ENCODE measurements at regions not wholly inside any gene's neighbourhood (a gene's known extent, or its start where the extent isn't known, plus 50 kb on each side); places are given as distances from the start of the nearest gene placed in this dataset.

DNA sequence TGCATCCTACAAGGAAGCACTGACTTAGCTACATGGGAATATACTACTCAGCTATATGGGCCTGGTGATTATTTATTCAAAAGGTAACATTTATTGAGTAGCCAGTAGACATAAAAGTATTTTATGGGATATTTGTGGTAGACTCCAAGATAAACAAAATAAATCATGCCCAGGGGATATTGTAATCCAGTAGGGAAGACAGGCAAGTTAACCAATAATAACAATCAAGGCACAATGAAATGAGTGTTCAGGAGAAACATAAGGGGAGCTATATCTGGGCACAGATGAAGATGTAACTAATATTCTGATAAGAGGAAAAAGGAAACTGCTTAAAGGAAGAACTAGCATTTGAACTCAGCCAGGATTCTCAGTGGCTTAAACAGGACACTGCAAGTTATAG lies 161.4 kb upstream of the MTNR1B start:
- no peak for DNase-seq

DNA sequence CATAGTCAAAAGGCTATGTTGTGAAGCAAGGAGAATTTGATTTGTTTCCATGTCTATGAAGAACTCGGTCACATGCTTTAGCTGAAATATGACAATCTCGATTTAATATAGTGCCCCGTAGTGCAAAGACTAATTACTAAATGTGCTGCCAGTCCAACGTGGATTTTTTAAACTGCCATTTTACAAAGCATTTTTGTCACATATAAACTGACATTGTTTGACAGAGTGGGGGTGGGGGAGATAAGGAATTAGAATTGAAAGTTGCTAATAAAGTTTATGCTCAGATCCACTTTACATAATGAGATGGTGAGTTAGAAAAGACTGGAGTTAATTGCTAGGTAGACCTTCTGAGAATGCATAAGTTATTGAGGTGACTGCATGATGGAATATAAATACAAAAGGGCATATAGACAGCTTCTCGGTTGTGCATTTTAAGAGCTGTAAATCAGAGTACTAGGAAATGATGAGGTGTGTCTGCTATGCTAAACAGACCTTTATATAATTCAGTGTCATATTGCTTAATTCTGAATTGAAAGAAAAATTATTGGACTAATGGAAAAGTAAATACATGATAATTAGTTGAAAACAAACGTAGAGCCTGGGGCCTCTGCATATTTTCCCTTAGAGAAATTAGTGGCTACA lies 158.9 kb upstream of the MTNR1B start:
- no peak for DNase-seq

DNA sequence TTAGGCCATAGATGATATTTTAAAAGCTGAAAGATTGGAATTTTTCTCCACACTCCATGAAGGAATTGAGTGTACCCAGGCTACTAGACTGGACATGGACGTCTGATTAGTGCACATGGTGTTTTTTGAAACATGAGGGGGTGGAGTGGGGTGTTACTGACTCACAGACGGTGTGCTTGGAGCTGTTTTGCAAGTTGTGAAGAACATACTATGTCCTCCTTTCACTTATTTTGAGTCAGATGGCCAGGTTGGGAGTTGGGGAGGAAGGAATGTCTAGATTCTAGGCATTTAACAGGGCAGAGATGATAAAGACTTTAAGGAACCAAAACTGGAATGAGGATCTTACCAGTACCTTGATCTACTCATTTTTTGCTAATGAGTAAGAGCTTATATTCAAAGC lies 158.1 kb upstream of the MTNR1B start:
- peak; percentile 54 to 86 for DNase-seq

GRCh38 chr11:92812841-92813240 lies 156.6 kb upstream of the MTNR1B start:
- peak in 1 of 2 donors; percentile 1 for DNase-seq

DNA sequence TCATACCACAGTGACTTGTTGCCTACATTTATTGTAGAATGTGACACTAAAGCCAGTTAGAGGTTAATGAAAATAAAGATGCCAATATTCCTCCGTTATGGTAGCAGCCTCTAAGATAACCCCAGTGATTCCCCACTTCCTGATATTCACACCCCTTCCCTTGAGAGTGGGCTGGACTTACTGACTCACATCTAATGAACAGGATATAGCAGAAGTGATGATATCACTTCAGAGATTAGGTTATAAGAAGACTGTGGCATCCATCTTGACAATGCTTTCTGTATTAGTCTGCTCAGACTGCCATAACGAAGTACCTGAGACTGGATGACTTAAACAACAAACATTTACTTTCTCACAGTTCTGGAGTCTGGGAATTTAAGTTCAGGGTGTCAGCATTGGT lies 149.6 kb upstream of the MTNR1B start:
- DNase-seq: peak in 1 of 2 donors; percentile 3

DNA sequence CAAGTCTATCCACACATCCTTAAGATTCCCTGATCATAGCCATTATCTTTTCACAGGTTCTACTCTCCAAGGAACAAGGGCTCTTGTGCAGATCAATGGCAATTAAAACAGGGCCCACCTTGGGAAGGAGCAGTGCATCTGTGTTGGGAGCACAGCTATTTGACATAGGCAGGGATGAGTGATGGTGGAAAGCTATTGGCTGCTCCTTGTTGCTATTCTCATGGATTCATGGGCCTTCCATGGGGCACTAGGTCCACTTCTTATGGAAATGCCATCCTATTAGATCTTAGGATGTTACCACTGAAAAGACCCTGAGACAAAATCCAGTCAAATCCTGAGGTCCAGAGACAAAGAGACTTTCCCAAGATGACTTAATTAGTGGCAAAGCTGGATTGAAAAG lies 148.6 kb upstream of the MTNR1B start:
- DNase-seq: no peak

- DNase-seq: no peak
These were observed 147.0 kb upstream of the MTNR1B start for GRCh38 chr11:92822410-92822809.

GRCh38 chr11:92826136-92826535 lies 143.3 kb upstream of the MTNR1B start:
- DNase-seq: no peak

GRCh38 chr11:92826603-92827002 lies 142.8 kb upstream of the MTNR1B start:
- DNase-seq: no peak

GRCh38 chr11:92827132-92827531 lies 142.3 kb upstream of the MTNR1B start:
- no peak for DNase-seq

DNA sequence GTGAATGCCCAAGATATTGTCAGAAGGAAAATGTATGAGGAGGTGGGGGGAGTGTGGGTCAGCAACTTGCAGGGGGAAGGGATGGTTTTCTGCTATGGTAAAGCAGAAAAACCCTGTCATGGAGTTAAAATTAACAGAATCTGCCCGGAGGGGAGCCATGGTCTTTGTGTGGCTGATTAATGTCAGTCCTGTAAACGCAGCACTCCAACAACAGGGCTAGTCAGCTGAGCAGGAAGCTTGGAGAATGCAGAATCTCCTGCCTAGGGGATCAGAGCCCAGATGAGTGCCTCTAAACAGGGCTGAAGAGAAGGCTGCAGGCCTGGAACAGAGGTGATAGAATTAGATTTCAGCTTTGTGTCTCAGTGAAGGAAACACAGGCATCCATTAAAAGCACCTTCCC lies 140.9 kb upstream of the MTNR1B start:
- no peak for DNase-seq

DNA sequence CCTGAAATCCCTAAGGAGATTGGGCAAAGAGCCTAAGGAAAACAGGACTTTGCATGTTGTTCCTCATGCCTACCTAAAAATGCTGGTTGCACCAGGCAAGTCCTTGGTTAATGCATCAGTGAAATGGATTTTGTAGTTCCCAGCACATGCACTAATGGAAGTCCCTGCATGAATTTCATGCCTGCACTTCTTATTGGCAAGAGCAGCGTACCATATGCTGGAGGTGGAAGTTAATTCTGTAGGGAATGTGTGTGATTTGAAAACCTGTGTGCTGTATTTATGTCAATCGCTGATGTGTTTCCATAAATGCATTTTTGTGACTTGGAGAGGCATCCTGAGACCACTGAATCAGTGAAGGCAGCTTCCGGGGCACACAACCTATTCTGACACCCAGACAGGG lies 140.3 kb upstream of the MTNR1B start:
- DNase-seq: no peak

- DNase-seq: no peak
These were observed 139.8 kb upstream of the MTNR1B start for GRCh38 chr11:92829671-92830070.

GRCh38 chr11:92830377-92831155 lies 138.9 kb upstream of the MTNR1B start:
- DNase-seq: no peak

DNA sequence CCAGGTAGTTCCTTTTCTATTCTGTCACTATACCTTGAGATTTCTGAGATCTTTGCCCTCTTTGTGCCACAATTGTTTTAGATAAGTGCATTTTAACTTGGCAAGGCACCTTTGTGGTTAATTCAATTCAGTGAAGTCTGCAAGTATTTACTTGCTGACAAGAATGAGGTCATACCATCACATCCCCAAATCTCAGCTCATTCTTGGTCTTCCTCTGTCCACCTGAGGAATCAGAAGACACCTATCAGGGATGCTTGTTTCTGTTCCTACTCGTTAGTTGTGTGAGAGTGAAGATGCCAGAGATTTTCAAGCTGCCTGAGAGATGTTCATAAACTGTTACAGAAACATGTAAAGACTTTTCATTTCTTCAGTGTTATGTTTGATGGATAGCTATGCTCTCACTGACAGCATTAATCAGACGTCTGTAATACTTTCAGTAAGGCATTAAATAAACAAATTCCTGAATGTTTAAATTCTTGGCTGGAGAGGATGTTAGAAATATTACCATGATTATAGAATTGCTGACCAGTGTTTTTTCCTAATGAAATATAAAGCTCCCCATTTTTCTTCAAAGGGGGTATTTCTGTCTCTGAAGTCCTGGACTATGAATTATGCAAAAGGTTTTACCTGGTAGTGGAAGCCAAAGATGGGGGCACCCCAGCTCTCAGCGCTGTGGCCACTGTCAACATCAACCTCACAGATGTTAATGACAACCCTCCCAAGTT lies 135.0 kb upstream of the MTNR1B start:
- DNase-seq: no peak

GRCh38 chr11:92837595-92837994 lies 131.9 kb upstream of the MTNR1B start:
- DNase-seq: no peak

DNA sequence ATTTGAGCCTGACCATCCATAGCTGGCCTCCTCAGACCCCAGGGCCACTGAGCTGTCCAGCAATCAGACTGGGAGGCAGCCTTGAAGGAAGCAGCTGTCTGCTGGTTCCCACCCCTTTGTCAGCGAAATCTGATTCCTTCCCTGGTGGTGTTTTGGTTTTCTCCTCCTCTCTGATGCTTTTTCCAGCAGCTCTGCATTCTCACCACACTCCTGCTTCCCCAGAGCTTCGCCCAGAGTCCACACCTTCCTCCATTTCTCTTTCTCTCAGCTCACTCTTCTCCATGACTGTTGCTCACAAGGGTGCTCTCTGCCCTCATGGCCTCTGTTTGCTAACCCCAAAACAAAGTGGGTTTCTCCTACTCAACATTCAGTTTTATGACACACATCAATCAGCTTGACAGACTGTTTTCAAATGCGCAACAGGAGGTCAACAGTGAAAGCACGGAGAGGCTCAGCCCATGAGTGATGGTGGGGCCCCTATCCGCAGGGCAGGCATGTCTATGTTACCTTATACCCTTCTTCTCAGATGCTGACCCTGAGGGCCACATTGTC lies 130.6 kb upstream of the MTNR1B start:
- DNase-seq: no peak

GRCh38 chr11:92839450-92839849 lies 130.0 kb upstream of the MTNR1B start:
- no peak for DNase-seq

GRCh38 chr11:92841719-92842118 lies 127.7 kb upstream of the MTNR1B start:
- DNase-seq: no peak

DNA sequence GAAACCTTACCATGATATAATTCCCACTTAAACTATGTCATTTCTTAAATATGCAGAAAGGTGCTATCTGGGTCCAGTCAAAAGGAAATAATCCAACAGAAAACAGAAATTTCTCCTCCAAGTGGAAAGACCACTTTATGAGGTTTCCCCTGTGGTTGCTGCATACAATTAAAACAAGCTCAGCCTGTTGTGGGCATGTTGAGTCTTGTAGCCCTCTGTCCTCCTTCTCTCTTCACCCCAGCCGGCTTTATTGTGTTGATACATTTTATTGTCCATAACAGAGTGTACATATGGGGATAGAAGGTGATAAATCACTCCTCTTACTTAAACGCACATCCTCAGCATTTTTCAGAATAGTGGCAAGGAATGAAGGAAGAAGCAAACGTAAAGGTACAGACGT lies 126.0 kb upstream of the MTNR1B start:
- DNase-seq: no peak

DNA sequence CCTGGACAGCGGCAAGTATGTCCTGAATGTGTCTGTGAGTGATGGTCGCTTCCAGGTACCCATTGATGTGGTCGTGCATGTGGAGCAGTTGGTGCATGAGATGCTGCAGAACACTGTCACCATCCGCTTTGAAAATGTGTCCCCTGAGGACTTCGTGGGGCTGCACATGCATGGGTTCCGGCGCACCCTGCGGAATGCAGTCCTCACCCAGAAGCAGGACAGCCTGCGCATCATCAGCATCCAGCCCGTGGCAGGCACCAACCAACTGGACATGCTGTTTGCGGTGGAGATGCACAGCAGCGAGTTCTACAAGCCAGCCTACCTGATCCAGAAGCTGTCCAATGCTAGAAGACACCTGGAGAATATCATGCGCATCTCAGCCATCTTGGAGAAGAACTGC lies 125.3 kb upstream of the MTNR1B start:
- no peak for DNase-seq

GRCh38 chr11:92845390-92845789 lies 124.1 kb upstream of the MTNR1B start:
- DNase-seq: no peak

- DNase-seq: no peak
These were observed 123.6 kb upstream of the MTNR1B start for GRCh38 chr11:92845805-92846204.

Measured in inflammatory macrophage treated with lipopolysaccharide for 1 hour (primary cell).